ENCODE measurements at regions not wholly inside any gene's neighbourhood (a gene's known extent, or its start where the extent isn't known, plus 50 kb on each side); places are given as distances from the start of the nearest gene placed in this dataset.

GRCh38 chr10:131729361-131729760 lies 171.4 kb upstream of the PPP2R2D start:
- H3K36me3 ChIP-seq = no peaks in the 10 kb centered on the region
- no peak overlapping the region for H3K4me3 ChIP-seq
- no peak overlapping the region for H3K27ac ChIP-seq
- intact Hi-C loops (cut with DNase I) = no loop called here
- peaks cover 0 to 25% (median 0%) of the 10 kb centered on the region in 11 donors for H3K9me3 ChIP-seq
- TF ChIP-seq, protein P1, sequence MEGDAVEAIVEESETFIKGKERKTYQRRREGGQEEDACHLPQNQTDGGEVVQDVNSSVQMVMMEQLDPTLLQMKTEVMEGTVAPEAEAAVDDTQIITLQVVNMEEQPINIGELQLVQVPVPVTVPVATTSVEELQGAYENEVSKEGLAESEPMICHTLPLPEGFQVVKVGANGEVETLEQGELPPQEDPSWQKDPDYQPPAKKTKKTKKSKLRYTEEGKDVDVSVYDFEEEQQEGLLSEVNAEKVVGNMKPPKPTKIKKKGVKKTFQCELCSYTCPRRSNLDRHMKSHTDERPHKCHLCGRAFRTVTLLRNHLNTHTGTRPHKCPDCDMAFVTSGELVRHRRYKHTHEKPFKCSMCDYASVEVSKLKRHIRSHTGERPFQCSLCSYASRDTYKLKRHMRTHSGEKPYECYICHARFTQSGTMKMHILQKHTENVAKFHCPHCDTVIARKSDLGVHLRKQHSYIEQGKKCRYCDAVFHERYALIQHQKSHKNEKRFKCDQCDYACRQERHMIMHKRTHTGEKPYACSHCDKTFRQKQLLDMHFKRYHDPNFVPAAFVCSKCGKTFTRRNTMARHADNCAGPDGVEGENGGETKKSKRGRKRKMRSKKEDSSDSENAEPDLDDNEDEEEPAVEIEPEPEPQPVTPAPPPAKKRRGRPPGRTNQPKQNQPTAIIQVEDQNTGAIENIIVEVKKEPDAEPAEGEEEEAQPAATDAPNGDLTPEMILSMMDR (IDR thresholded peaks at IDR 0.05) = no peak
- peaks cover 0 to 15% (median 3%) of the 10 kb centered on the region in 7 donors for H3K27me3 ChIP-seq
- peaks cover 0 to 14% (median 6%) of the 10 kb centered on the region in 9 donors for H3K4me1 ChIP-seq
- ATAC-seq = no peak
- no peak for DNase-seq
- WGBS, 2 donors = 72 to 77% methylated on average over 6 of the region's 6 CpGs

- peaks cover 0 to 14% (median 6%) of the 10 kb centered on the region in 9 donors for H3K4me1 ChIP-seq
These were observed 170.7 kb upstream of the PPP2R2D start for GRCh38 chr10:131729938-131730660.

GRCh38 chr10:131730771-131731497 lies 169.9 kb upstream of the PPP2R2D start:
- TF ChIP-seq, protein P1 (IDR thresholded peaks at IDR 0.05) = no peak
- intact Hi-C loops (cut with DNase I) = loop anchor here in 1 of 10 donors (10.0 kb wide), 1 partner anchor 56 kb away; no protein-coding TSS in a partner anchor
- WGBS, 2 donors = 85% methylated on average over 18 of the region's 18 CpGs
- peaks cover 0 to 25% (median 0%) of the 10 kb centered on the region in 11 donors for H3K9me3 ChIP-seq
- H3K27me3 ChIP-seq = peaks cover 0 to 3% (median 0%) of the 10 kb centered on the region in 7 donors
- ATAC-seq (no peak), DNase-seq (no peak)
- H3K27ac ChIP-seq = no peak overlapping the region
- H3K36me3 ChIP-seq = no peaks in the 10 kb centered on the region
- H3K4me1 ChIP-seq = peaks cover 0 to 10% (median 6%) of the 10 kb centered on the region in 9 donors
- no peak overlapping the region for H3K4me3 ChIP-seq

More at GRCh38 chr10:131729938-131730660, 170.7 kb upstream of the PPP2R2D start:
- intact Hi-C loops (cut with DNase I) = loop anchor here in 1 of 10 donors (10.0 kb wide), 1 partner anchor 55 kb away; no protein-coding TSS in a partner anchor
- Histone ChIP-seq H3K27me3 (peaks cover 0 to 9% (median 3%) of the 10 kb centered on the region in 7 donors), H3K36me3 (no peaks in the 10 kb centered on the region), H3K4me3 (no peak overlapping the region), H3K27ac (no peak overlapping the region), H3K9me3 (peaks cover 0 to 25% (median 0%) of the 10 kb centered on the region in 11 donors)
- no peak for ATAC-seq
- TF ChIP-seq, protein P1 (IDR thresholded peaks at IDR 0.05) = no peak
- 69 to 74% methylated on average over 14 of the region's 14 CpGs for WGBS, 2 donors
- DNase-seq = no peak

Data from heart right ventricle (tissue), 16 donors.